ENCODE measurements at regions not wholly inside any gene's neighbourhood (a gene's known extent, or its start where the extent isn't known, plus 50 kb on each side); places are given as distances from the start of the nearest gene placed in this dataset.

DNA sequence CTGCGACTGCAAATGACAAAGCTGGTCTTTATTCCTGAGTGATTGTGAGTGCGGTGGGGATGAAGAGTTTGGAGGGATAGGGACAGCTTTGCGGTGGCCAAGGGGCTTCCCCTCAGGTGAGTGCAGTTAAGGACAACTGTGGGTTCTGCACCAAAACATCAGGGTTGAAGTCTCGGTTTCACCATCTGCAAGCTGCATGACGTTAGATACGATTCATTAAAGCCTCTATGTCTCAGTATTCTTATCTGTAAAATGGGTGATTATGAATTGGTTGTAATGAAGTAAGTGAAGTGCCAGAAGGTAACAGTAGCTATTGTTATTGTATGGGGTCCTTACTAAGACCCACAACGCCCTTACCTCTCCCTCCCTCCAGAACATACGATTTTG, 226.8 kb upstream of the DAPK1 start:
- ChIA-PET CTCF (no interaction called here), POLR2A (no interaction called here)

DNA sequence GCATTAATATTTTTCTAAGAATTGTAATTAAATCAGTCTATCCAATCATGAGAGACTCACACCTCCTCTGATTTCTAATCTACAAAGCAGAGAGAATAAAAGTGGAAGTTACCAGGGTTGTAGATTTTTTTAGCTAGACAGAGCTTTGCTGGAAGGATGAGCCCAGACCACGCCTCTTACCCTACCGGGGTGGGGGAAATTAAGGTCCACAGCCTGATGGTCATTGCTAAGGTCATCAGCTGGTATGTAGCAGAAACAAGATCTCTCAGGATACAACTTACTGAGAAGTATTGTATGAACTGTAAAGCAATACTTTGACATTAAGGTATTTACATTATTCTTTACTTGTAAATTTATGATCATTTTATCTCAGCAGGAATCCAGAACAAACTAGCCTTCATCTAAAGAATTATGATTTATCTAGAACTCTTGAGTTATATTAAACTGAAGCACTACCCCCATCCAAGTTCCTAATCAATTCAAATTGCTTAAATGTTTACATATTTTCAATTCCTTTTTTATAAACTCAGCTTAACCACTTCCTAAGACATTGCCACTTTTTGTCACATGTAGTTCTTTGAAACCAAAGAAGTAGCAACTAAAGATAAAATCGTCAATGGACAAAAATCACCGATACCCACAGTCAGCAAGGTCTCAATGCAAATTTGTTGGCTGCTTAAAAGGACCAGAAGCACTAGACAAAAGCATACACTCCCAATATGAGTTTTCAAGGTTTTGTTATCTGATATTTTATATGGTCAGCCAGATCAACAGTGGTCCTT, 225.8 kb upstream of the DAPK1 start:
- ChIA-PET CTCF (no interaction called here), POLR2A (no interaction called here)

DNA sequence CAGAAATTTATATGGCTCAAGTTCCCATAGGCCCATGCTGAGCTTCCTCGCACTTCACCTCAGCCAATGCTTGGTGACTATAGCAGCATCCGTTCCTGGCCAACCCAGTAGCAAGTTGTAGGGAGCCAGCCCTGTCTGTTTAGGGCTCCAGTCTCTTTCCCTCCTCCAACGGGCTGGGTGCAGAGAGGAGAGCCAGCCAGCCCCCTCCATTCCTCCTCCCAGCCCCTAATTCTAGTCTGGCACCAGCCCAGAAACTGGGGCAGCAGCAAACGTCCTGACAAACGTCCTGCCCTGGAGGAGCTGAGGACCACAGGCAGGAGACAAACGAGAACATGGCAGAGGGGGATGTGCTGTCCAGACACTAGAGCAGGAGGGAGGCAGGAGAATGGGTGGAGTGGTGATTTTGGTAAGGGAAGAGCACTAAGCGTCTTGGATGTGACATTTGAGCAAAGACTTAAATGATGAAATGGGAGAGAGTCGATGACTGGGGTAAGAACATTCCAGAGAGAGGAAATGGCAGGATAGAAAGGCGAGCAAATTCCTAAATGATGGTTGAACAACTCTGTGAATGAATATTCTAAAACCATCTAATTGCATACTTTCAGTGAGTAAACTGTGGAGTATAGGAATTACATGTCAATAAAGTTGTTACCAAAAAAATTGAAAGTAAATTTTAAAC, 222.5 kb upstream of the DAPK1 start:
- ChIA-PET CTCF (no interaction called here), POLR2A (no interaction called here)

DNA sequence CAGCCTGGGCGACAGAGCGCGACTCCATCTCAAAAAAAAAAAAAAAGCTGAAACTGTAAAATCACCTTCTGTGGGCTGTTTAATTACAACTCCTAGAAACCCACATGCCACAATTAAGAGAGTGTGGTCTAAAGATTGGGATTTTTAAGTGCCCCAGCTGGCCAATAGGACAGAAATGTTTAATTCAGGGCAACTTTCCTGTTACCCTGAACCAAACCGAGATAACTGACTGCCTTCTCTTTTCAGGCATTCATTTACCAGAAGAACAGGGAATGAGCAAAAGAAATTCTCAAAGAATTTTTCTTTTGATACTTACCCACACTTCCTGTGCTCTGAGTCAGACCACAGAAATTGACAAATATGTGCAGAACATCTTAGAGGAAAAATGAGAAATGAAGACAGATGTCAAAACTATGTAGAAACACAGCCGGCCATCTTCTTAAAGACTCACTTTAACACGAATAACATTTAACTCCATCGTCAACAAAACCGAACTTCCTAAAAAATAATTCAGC, 221.3 kb upstream of the DAPK1 start:
- ChIA-PET POLR2A (no interaction called here), CTCF (no interaction called here)

DNA sequence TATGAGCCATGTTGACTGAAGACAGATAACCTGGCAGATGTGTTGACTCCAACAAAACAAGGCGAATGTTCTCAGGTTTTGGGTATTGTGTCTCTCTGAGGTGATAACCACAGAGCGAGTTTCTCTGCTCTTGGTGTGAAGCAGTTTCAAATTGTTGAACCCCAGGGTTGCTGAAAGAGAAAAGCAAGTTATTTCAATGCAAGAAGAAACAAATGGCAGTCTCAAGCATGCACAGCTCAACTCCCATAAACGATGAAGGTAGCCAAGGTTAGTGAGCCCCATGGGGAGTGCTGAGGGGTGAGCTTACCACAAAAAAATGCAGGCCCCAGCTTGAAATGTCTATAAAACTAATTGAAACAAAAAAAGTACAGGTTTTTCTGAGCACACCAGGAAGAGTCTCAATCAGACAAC, 220.8 kb upstream of the DAPK1 start:
- POLR2A ChIA-PET: no interaction called here
- CTCF ChIA-PET: no interaction called here

DNA sequence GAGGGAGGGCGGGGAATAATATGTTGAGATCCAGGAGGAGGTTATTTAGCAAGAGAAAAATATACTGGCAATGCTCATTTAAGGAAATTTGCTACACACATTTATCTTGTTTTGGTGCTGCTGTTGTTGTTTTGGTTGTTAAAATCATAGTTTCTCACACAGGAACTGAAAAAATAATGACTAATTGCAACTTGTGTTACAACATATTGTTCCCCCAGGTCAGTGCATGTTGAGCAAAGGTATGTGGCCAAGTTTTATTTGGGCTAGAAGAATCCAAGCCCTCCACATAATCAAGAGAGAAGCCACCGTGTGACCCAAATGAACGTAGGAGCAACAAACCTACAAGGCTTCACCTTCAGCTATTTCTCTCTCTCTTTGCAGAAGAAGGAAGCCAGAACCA, 220.3 kb upstream of the DAPK1 start:
- POLR2A ChIA-PET: no interaction called here
- CTCF ChIA-PET: no interaction called here

DNA sequence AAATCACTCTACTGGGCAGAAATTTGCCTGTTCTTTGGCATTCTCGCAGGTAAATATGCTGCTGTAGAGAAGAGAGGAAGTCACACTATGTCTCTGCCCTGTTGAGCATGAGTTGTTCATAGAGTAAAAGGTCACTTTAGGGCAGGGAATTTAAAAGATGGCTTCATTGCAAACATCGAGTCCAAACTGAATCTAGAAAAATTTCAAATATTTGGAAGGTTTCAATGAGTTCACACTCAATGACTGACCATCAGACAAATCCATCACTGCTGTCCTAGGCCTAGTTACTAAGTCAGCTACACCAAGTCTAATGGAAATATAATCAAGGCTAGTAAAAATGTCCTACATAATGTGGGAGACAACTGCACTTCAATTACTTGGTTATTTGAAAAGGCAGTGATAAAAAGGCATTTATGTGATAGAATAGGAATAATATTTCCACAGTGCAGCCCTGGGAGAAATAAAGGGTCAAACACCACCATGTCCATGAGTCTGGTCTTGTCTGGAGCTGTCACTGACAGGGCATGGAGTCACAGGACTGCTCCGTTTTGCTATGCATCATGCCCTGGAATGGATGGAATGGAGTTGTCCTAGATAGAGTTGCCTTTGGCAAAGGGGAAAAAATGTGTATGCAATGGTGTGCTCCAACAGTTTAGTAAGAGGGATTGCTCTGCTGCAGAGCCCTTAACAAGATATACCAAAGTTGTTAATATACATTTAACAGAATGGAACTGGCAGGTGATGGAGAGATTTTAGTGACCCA, 218.5 kb upstream of the DAPK1 start:
- POLR2A ChIA-PET: no interaction called here
- CTCF ChIA-PET: no interaction called here

DNA sequence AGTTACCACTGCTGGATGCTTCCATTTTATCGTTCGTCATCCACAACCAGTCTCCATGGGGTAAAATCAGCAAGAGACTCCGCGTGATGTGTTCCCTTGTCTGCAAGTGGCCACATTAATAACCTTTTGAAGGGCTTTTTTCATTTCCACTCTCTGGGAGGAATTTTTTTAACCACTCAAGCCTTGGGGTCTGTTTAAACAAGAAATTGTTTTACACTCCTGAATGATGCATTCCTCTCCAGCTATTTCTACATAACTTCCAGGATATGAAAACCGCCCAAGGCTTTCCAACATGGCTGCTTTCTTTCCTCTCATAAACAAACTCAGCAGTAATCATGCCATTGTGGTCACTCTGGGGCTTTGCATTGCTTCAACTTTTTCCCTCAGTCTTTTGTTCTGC, 217.2 kb upstream of the DAPK1 start:
- POLR2A ChIA-PET: no interaction called here
- CTCF ChIA-PET: no interaction called here

DNA sequence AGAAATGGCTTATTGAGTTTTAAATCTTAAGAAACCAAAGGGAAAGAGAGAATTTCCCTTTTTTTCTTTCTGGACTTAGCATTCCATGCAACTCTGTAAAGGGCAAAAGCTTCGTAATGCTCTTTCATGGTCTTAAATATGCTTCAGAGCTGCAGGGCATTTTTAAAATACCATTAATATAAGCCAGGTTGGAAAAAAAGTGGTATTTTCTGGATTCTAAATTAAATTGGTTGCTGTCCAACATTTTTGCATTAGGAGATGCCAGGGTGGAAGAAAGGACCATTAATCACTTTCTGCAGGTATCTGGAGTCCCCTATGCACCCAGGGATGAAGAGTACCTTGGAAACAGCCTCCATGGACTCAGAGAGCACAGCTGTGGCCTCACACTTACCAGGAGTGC, 215.1 kb upstream of the DAPK1 start:
- ChIA-PET CTCF (no interaction called here), POLR2A (no interaction called here)

DNA sequence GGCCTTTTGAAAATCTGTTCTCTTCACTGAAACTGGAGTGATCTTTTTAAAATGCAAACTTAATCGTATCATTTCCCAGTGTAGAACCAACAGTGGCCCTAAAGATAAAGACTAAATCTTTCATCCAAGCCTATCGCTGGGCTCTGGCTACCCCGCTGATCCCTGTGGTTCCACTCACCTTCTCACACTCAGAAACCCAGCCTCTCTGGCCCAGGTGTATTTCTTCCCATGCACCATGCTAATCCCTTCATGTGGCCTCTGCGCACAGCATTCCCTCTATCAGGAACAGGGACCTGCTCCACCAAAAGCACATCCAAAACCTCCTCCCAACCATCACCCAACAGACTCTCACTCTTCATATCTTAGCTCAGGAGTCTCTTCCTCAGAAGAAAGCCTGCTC, 214.1 kb upstream of the DAPK1 start:
- CTCF ChIA-PET: interaction anchor here (0.5 kb wide), 1 partner anchor 20 kb away, joined by 3 read pairs; no protein-coding TSS in a partner anchor
- POLR2A ChIA-PET: no interaction called here

DNA sequence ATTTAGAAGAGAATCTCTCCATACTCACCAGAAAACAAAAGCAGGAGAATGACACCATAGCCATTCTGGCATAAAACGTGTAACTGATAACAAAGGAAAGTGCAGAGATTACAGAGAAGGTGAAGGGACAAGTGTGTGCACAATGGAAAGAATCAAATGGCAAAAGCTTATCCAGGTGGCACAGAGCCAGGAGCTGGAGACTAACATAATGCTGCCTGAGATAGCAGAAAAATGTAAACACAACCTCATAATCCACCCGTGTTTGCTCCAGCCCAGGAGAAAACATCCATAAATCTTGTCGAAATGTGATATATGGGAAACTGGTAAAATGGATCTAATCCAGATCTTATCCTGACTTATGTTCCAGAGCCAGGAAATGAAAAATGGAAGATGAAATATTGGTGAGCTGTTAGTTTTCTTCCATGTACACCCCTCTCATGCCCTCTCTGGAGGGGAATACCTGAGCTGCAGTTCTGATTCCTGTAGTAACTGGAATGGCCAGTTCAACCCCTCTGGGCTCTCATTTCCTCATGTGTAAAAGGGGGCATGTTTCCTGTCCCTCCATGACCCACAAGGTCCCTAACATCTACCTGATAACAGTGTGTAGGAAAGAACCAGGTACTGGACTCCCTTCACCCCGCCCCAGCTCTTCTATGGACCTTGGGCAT, 212.3 kb upstream of the DAPK1 start:
- POLR2A ChIA-PET: no interaction called here
- CTCF ChIA-PET: no interaction called here

DNA sequence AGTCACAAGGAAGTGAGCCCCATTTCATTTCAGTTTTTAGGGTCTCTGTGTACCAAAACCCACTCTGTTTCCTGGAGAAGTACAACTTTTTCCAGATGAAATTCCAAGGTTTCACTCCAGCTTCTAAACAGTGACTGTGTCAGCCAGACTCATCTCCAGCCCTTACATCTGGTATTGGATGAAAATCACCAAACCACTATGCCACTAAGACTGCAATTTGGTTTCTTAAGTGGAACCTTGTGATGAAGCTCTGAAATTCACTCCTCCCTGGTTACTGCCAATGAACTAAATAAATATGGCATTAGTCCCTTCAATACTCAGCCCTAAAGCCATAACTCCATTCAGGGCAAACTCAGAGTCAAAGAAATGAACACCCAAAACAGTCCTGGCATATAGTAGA, 211.2 kb upstream of the DAPK1 start:
- ChIA-PET POLR2A (no interaction called here), CTCF (interaction anchor here (0.5 kb wide), 1 partner anchor 56 kb away, joined by 3 read pairs; no protein-coding TSS in a partner anchor)

DNA sequence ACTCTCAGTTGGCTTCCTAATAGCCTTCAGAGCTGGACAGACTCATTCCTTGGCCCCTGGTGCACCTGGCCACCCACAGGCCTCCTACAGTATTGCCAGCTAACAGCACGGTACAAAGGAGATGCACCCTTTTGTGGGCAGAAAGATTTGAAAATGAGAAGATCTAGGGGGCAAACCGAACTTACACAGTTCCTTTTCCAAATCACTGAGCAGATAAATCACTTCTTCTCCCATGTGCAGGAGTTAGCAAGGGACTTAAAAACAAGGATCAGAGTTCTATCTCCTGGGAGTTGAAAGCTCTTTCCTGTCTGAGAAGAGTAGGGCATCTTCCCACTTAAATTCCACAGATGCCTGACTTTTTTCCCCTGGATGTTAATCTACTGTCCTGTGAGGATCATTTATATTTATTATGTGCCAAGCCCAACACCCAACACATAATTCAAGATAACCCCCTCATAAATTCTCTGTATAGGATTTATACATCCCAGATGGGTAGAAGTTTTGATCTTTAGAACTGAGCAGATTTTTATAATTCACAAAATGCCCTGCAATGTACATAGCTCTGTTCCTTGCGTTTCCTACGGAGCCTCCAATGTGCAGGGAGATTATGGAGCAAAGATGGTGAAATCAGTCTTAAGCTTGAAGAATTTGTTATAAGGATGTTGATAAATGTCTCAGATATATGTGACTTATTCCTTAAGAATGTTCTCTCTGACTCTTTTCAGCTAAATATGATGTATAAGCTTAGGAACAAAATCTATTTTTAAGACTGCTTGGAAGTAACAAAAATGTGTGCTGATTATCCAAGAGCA, 207.2 kb upstream of the DAPK1 start:
- ChIA-PET POLR2A (no interaction called here), CTCF (no interaction called here)

DNA sequence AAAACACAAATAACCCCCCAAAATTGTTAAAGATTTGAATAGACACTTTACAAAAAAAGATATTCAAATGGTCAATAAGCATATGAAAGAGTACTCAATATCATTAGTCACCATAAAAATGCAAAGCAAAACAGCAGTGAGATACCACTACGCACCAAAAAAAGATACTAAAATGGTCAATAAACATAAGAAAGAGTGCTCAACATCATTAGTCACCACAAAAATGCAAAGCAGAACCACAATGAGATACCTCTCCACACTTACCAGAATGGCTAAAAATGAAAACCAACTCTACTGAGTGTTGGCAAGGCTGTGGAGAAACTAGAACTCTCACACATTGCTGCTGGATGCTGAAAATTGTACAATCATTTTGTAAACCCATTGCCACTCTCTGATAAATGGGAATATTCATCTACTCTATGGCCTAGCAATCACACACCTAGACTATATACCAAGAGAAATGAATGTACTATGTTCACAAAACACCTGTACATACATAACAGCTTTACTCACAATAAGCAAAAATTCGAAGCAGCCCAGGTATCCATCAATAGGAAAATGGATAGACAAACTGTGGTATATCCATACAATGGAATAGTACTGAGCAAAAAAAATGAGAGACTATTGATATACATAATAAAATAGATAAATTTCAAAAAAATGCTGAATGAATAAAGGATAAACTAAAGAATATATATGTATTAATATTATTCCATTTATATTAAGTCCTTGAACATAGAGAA, 205.0 kb upstream of the DAPK1 start:
- ChIA-PET CTCF (no interaction called here), POLR2A (no interaction called here)

DNA sequence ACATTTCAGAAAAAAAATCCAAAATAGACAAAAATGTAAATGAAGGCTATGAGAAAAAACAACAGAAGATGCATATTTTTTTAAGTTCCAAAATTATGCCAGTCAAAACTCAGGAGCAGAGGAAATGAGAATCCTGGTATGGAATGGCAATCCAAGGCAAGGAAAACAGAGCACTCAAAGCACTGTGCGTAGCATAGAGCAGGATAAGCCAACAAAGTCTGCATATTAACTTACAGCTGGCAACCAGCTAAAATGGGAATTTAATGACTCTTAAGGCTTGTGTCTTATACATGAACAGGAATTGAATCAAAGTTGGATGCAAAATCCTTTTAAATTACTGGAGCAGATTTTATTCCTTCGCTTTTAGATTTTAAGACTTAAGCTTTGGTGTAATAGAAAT, 203.5 kb upstream of the DAPK1 start:
- POLR2A ChIA-PET: no interaction called here
- CTCF ChIA-PET: no interaction called here

DNA sequence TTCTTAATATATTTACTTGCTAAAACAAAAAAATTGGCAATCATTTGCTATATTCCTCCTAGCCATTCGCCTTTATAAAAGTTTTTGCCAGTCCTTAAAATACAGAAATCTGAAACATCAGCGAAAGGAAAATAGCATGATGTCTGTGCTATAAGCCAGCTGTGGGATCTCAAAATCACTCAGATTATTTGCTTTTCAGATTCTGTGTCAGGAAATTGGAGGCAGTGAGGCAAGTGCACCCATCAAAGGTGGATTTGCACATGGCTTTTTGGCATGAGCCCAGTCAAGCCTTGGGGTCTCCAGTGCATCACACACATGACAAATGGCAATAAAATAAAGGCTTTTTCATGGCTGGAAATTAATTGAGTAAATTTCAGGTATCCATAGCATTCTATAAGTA, 196.8 kb upstream of the DAPK1 start:
- ChIA-PET POLR2A (no interaction called here), CTCF (interaction anchor here (0.7 kb wide), 1 partner anchor 811 kb away, joined by 6 read pairs; no protein-coding TSS in a partner anchor)

DNA sequence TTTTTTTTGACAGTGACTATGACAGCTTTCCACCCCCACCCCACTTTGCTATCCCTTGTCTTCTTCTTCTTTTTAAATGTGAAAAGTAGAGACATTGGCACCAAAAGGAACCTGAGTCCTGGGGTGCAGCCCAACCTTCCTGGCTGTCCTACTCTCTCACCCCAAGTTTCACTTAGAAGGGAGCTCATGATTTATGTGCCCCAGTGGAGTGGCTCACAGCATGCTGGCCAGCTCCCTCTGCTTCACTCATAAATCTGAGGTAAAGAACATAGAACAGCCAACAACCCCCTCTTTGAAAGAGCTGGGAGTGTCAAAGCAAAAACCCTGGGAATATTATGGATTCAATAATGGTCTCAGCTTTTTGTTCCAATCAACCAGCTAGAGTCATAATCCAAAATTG, 196.3 kb upstream of the DAPK1 start:
- POLR2A ChIA-PET: interaction anchor here (0.6 kb wide), 1 partner anchor 256 kb away, joined by 3 read pairs; no protein-coding TSS in a partner anchor
- CTCF ChIA-PET: interaction anchor here (0.7 kb wide), 1 partner anchor 812 kb away, joined by 6 read pairs; no protein-coding TSS in a partner anchor

DNA sequence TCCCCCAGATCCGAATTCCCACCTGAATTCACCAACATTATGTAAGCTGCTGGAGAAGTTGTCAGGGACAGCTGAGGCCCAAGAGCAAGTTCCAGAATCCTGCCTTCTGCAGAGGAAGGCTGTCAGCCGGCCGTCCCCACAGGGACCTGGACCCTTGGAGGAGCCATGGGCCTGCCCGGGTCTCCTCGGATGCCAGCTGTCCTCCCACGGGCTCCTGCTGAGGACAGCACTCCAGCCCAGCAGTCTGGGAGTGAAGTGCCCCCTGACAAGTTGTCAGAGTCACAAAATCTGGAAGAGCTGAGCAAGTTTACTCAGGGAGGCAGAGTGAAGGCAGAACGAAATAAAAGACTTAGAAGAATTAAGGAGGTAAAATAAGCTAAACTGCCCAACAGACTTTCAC, 192.5 kb upstream of the DAPK1 start:
- CTCF ChIA-PET: no interaction called here

DNA sequence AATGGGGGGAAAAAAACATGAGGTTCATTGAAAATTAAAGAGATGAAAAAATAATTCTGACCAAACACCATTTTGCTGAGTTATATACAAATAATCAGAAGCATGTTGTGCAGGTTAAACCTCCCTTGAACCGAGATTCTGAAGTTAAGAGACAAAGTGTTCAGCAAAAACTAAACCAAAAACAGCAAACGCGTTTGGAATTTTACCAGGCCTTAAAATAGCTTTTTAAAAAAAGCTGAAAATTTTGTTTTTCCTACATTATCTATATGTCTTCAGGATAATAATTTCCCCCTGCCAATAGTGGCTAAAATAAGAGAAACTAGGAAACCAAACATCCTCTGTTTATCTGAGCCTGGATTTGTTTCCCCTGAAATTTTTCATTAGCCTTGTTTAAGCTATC, 191.7 kb upstream of the DAPK1 start:
- ChIA-PET CTCF (no interaction called here), POLR2A (no interaction called here)

More for the DNA sequence above, 192.5 kb upstream of the DAPK1 start:
- POLR2A ChIA-PET: no interaction called here
